CD4-positive, CD25-positive, alpha-beta regulatory T cell (primary cell): ENCODE measurements at regions not wholly inside any gene's neighbourhood (a gene's known extent, or its start where the extent isn't known, plus 50 kb on each side); places are given as distances from the start of the nearest gene placed in this dataset.
"Not testable (repeated sequence)": the region's sequence is repeated elsewhere in the genome, so short reads cannot be mapped to it uniquely, and the experiment has no call there.

Experiments
- ATAC-seq, 2 donors: fragments of 150-1000 bp; cut with Tn5 transposase; one replicate each; pipeline ENCODE4 v1.10.0; 2021; ENCODE audit warnings: low read depth in 2 of 2, moderate number of reproducible peaks in 2 of 2, moderate library complexity in 1 of 2
- DNase-seq, 3 donors: peaks; one replicate each; pipeline versions ENCODE4 v3.0.0 to v3.0.0-alpha.2; 2012 to 2022; ENCODE audit warnings: mixed read lengths in 1 of 3
- H3K27ac ChIP-seq: one replicate; pipeline ENCODE4 v1.7.0; 2013; ENCODE audit warnings: mild to moderate bottlenecking, low read length; ENCODE audit not compliant: insufficient read depth, poor library complexity, severe bottlenecking
- H3K27me3 ChIP-seq: one replicate; pipeline ENCODE4 v1.7.0; 2013; ENCODE audit warnings: low read length; ENCODE audit not compliant: control insufficient read depth, insufficient read depth
- H3K36me3 ChIP-seq: one replicate; pipeline ENCODE4 v1.7.0; 2013; ENCODE audit warnings: mild to moderate bottlenecking, low read length, moderate library complexity; ENCODE audit not compliant: control insufficient read depth, insufficient read depth
- H3K4me1 ChIP-seq: 2 replicates; pipeline ENCODE4 v1.7.0; 2013; ENCODE audit warnings: mild to moderate bottlenecking, low read length; ENCODE audit not compliant: insufficient read depth, control insufficient read depth, poor library complexity, severe bottlenecking
- H3K4me3 ChIP-seq: one replicate; pipeline ENCODE4 v1.7.0; 2013; ENCODE audit warnings: low read depth, mild to moderate bottlenecking, low read length, moderate library complexity
- H3K9me3 ChIP-seq, 2 experiments: 1 replicate in 1 of 2; 2 replicates in 1 of 2; pipeline ENCODE4 v1.7.0; 2013; ENCODE audit warnings: low read length in 2 of 2, mild to moderate bottlenecking in 1 of 2, moderate library complexity in 1 of 2; ENCODE audit not compliant: control insufficient read depth in 2 of 2
- H3K27ac Mint-ChIP-seq, 3 donors: one replicate each; pipeline ENCODE4 v1.8.0; 2020 to 2022; ENCODE audit warnings: mild to moderate bottlenecking in 3 of 3, mixed read lengths in 3 of 3, moderate library complexity in 2 of 3
- H3K27me3 Mint-ChIP-seq: one replicate; pipeline ENCODE4 v1.8.0; 2022; ENCODE audit warnings: mild to moderate bottlenecking, mixed read lengths
- H3K36me3 Mint-ChIP-seq: one replicate; pipeline ENCODE4 v1.8.0; 2020; ENCODE audit warnings: mixed read lengths
- H3K4me1 Mint-ChIP-seq, 4 donors: one replicate each; pipeline ENCODE4 v1.8.0; 2020 to 2022; ENCODE audit warnings: mixed read lengths in 4 of 4, mild to moderate bottlenecking in 1 of 4
- H3K4me3 Mint-ChIP-seq, 4 donors: one replicate each; pipeline ENCODE4 v1.8.0; 2020 to 2022; ENCODE audit warnings: mild to moderate bottlenecking in 4 of 4, mixed read lengths in 4 of 4, moderate library complexity in 3 of 4
- H3K9me3 Mint-ChIP-seq, 7 donors: one replicate each; pipeline ENCODE4 v1.8.0; 2020 to 2022; ENCODE audit warnings: mixed read lengths in 7 of 7, mild to moderate bottlenecking in 3 of 7, moderate library complexity in 2 of 7

DNA sequence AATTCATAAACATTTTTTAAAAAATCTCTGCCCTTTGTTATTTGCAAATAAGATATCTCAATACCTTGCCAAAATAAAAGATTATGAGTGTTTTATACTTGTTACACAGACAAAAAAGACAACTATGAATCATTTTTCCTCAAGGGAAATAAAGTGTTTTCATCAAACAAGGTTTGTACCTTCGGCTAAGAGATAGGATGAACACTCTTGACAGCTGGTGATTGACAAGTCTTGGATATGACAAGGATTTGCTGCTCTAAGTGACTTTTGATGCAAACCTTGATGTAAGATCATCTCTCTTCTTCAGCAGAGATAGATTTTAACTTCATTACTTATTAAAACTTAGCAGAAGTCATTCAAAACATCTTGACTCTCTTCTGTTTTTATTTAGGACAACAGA is 514.3 kb upstream of the IRAK1BP1 start:
- DNase-seq (no peak), ATAC-seq (no peak)
- Histone ChIP-seq H3K27ac (no peak overlapping the region), H3K4me3 (no peak overlapping the region), H3K4me1 (no peaks in the 10 kb centered on the region), H3K9me3 (peaks cover 0 to 5% of the 10 kb centered on the region in 2 experiments), H3K36me3 (no peaks in the 10 kb centered on the region), H3K27me3 (no peaks in the 10 kb centered on the region)
- Mint-ChIP-seq H3K9me3 (peaks cover 1 to 14% (median 5%) of the 10 kb centered on the region in 7 donors), H3K4me3 (no peak overlapping the region), H3K27me3 (no peaks in the 10 kb centered on the region), H3K4me1 (no peaks in the 10 kb centered on the region), H3K36me3 (no peaks in the 10 kb centered on the region), H3K27ac (no peak overlapping the region)

DNA sequence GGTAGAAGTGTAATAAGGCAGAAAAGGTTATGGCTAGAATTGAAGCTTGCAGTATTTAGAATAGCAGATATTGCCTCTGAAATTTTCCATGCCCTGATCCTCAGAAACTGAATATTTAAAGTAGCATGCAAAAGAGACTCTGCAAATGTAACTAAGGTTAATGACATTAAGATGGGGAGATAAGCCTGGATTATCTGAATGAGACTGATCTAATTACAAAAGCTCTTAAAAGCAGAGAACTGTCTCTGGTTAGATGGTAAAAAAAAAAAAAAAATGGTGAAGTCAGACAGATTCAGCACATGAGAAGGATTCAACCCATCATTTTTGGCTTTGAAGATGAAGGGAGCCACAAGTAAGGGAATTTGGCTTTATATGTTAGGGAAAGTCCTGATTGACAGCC is 503.7 kb upstream of the IRAK1BP1 start:
- no peak overlapping the region for H3K4me3 ChIP-seq
- ATAC-seq (no peak), DNase-seq (no peak)
- no peaks in the 10 kb centered on the region for H3K4me1 Mint-ChIP-seq
- H3K4me1 ChIP-seq = no peaks in the 10 kb centered on the region
- H3K27me3 Mint-ChIP-seq = peaks cover 4% of the 10 kb centered on the region
- H3K36me3 Mint-ChIP-seq = no peaks in the 10 kb centered on the region
- H3K9me3 Mint-ChIP-seq = peaks cover 2 to 8% (median 6%) of the 10 kb centered on the region in 7 donors
- H3K4me3 Mint-ChIP-seq = no peak overlapping the region
- H3K27ac Mint-ChIP-seq = no peak overlapping the region
- no peaks in the 10 kb centered on the region for H3K9me3 ChIP-seq
- H3K27me3 ChIP-seq = no peaks in the 10 kb centered on the region
- no peak overlapping the region for H3K27ac ChIP-seq
- no peaks in the 10 kb centered on the region for H3K36me3 ChIP-seq

DNA sequence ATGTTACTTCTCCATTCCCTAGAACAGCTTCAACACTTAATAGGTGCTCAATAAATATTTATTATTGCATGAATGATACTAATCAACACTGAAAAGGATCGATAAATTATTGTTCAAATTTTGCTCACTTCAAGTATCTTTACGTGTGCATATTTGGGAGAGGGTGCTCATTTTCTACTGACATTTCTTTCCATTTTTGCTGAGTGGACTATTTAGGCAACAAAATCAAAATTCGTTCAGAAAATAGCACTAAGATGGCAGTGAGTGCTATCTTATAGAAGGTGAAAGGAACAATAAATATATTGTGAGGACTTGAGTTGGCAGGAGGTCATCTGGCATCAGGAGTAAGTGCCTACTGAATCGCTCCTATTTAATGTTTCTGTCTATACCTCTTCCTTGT is 501.9 kb upstream of the IRAK1BP1 start:
- Histone ChIP-seq H3K27me3 (no peaks in the 10 kb centered on the region), H3K27ac (no peak overlapping the region), H3K4me3 (no peak overlapping the region), H3K9me3 (no peaks in the 10 kb centered on the region), H3K36me3 (no peaks in the 10 kb centered on the region), H3K4me1 (no peaks in the 10 kb centered on the region)
- Mint-ChIP-seq H3K4me3 (no peak overlapping the region), H3K27me3 (peaks cover 4% of the 10 kb centered on the region), H3K36me3 (no peaks in the 10 kb centered on the region), H3K4me1 (no peaks in the 10 kb centered on the region), H3K27ac (no peak overlapping the region), H3K9me3 (peaks cover 2 to 12% (median 6%) of the 10 kb centered on the region in 7 donors)
- no peak for ATAC-seq
- DNase-seq = no peak

DNA sequence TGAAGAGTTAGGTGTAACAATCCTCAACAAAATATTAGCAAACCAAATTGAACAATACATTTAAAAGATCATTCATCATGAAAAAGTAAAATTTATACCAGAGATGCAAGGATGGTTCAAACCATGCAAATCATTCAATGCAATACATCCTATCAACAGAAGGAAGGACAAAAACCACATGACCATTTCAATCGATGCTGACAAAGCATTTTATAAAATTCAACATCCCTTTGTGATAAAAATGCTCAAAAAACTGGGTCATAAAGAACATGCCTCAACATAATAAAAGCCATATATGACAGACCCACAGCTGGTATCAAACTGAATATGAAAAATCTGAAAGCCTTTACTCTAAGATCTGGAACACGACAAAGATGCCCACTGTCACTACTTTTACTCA is 490.3 kb upstream of the IRAK1BP1 start:
- Histone ChIP-seq H3K27me3 (no peaks in the 10 kb centered on the region), H3K4me1 (no peaks in the 10 kb centered on the region), H3K27ac (no peak overlapping the region), H3K36me3 (no peaks in the 10 kb centered on the region), H3K9me3 (no peaks in the 10 kb centered on the region), H3K4me3 (no peak overlapping the region)
- ATAC-seq = no peak
- H3K27ac Mint-ChIP-seq = no peak overlapping the region
- H3K4me3 Mint-ChIP-seq = no peak overlapping the region
- DNase-seq = no peak
- no peaks in the 10 kb centered on the region for H3K27me3 Mint-ChIP-seq
- no peaks in the 10 kb centered on the region for H3K4me1 Mint-ChIP-seq
- peaks cover 4 to 31% (median 10%) of the 10 kb centered on the region in 7 donors for H3K9me3 Mint-ChIP-seq
- no peaks in the 10 kb centered on the region for H3K36me3 Mint-ChIP-seq

DNA sequence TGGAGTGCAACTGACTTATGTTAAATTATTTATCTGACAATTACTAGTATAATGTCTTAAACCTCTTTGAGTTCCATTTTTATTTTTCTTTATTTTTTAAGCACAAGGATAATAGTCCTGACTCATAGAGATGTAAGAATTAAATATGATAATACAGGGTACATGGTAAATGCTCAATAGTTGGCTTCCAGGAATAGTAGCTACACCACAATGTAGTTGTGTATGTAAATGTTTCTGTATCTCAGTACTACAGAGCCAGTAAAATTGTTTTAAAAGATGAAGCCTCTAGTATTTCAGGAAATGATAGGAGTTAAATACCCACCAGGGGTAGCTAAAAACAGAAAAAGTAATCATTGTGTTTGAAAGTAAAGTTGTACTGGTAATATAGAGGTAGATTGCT is 487.4 kb upstream of the IRAK1BP1 start:
- DNase-seq (no peak), ATAC-seq (no peak)
- no peaks in the 10 kb centered on the region for H3K4me1 ChIP-seq
- Mint-ChIP-seq H3K27me3 (no peaks in the 10 kb centered on the region), H3K36me3 (no peaks in the 10 kb centered on the region), H3K4me1 (no peaks in the 10 kb centered on the region), H3K4me3 (no peak overlapping the region), H3K9me3 (peaks cover 2 to 29% (median 12%) of the 10 kb centered on the region in 7 donors), H3K27ac (no peak overlapping the region)
- H3K27ac ChIP-seq = no peak overlapping the region
- H3K4me3 ChIP-seq = no peak overlapping the region
- no peaks in the 10 kb centered on the region for H3K27me3 ChIP-seq
- H3K36me3 ChIP-seq = no peaks in the 10 kb centered on the region
- no peaks in the 10 kb centered on the region for H3K9me3 ChIP-seq

DNA sequence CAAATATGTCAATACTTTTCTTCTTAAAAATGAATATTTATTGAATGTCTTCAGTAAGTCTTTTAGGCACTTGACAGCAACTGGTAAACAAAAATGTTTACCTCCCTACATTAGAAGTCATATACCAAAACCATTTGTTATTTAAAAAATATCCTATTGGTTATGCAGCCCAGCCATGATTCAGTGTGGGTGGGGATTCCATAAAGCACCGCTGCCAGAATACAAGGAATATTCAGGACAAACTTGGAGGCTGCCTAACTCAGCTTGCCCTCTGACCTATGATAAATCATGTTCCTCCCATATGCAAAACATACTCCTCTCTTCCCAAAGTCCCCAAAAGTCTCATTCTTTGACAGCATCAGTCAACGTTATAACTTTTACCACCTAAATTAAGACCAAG is 486.8 kb upstream of the IRAK1BP1 start:
- no peak overlapping the region for H3K4me3 Mint-ChIP-seq
- H3K36me3 Mint-ChIP-seq = no peaks in the 10 kb centered on the region
- ATAC-seq (no peak), DNase-seq (no peak)
- H3K27me3 Mint-ChIP-seq = no peaks in the 10 kb centered on the region
- Histone ChIP-seq H3K27ac (no peak overlapping the region), H3K36me3 (no peaks in the 10 kb centered on the region), H3K4me3 (no peak overlapping the region), H3K9me3 (no peaks in the 10 kb centered on the region), H3K27me3 (no peaks in the 10 kb centered on the region), H3K4me1 (no peaks in the 10 kb centered on the region)
- H3K9me3 Mint-ChIP-seq = peaks cover 2 to 29% (median 13%) of the 10 kb centered on the region in 7 donors
- H3K4me1 Mint-ChIP-seq = no peaks in the 10 kb centered on the region
- no peak overlapping the region for H3K27ac Mint-ChIP-seq

DNA sequence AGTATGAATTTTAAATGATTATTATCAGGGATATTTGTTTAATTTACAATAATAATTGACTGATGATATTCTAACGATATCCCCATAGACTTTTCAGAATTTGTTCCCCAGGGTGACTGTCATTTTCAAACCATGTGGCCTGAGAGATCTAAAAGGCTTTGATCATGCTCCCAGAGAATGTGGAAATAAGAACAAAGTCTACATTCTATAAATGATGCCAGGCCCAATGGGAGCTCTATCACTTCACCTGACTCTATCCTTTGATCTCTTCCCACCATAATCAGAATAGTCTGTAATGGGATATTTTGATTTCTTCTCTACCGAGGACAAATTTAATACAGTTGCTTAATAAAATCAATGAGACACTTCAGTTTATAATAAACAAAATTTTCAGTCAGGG is 483.4 kb upstream of the IRAK1BP1 start:
- no peak overlapping the region for H3K4me3 Mint-ChIP-seq
- H3K27ac Mint-ChIP-seq = no peak overlapping the region
- H3K4me1 Mint-ChIP-seq = no peaks in the 10 kb centered on the region
- no peaks in the 10 kb centered on the region for H3K36me3 Mint-ChIP-seq
- peaks cover 3 to 38% (median 14%) of the 10 kb centered on the region in 7 donors for H3K9me3 Mint-ChIP-seq
- H3K27me3 Mint-ChIP-seq = no peaks in the 10 kb centered on the region
- DNase-seq = no peak
- H3K27ac ChIP-seq = no peak overlapping the region
- ATAC-seq = no peak
- no peaks in the 10 kb centered on the region for H3K36me3 ChIP-seq
- H3K27me3 ChIP-seq = no peaks in the 10 kb centered on the region
- H3K4me1 ChIP-seq = no peaks in the 10 kb centered on the region
- peaks cover 0 to 1% of the 10 kb centered on the region in 2 experiments for H3K9me3 ChIP-seq
- no peak overlapping the region for H3K4me3 ChIP-seq

DNA sequence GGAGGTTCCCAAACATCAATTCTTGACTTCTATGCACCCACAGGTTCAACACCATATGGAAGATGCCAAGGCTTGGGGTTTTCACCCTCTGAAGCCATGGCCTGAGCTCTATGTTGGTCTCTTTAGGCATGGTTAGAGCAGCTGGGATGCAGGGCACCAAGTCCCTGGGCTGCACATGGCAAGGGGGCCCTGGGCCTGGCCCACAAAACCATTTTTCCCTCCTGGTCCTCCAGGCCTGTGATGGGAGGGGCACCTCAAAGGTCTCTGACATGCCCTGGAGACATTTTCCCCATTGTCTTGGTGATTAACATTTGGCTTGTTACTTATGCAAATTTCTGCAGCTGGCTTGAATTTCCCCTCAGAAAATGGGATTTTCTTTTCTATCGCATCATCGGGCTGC is 480.5 kb upstream of the IRAK1BP1 start:
- not testable (repeated sequence) for H3K27ac Mint-ChIP-seq, H3K36me3 ChIP-seq, H3K9me3 ChIP-seq, H3K27ac ChIP-seq, H3K4me1 ChIP-seq, H3K4me3 Mint-ChIP-seq, DNase-seq, H3K36me3 Mint-ChIP-seq, ATAC-seq, H3K27me3 Mint-ChIP-seq, H3K27me3 ChIP-seq, H3K4me3 ChIP-seq, H3K4me1 Mint-ChIP-seq
- peaks cover 3 to 49% (median 21%) of the 10 kb centered on the region in 7 donors for H3K9me3 Mint-ChIP-seq
